ENCODE measurements at regions not wholly inside any gene's neighbourhood (a gene's known extent, or its start where the extent isn't known, plus 50 kb on each side); places are given as distances from the start of the nearest gene placed in this dataset.
A peak's percentile ranks its signal among the peaks of the same experiment; 100 is the strongest.

- no peaks in the 10 kb centered on the region for H3K27me3 ChIP-seq (ENCODE audit: insufficient read depth, low read depth)
- no peak overlapping the region for H3K27ac ChIP-seq
- H3K36me3 ChIP-seq (ENCODE audit: insufficient read depth), result no peaks in the 10 kb centered on the region
- no peak overlapping the region for H2AFZ ChIP-seq (ENCODE audit: low read depth)
- TF ChIP-seq CTCF (conservative IDR thresholded peaks at IDR 0.05; ENCODE audit: low read depth, low read length), result no peak
- H3K9ac ChIP-seq, result no peak overlapping the region
- H3K4me3 ChIP-seq (IDR thresholded peaks at IDR 0.05; ENCODE audit: insufficient read depth, low read depth, low read length), result no peak overlapping the region
- no peaks in the 10 kb centered on the region for H4K20me1 ChIP-seq (ENCODE audit: insufficient read depth)
- H3K4me2 ChIP-seq, result no peak overlapping the region
- no peaks in the 10 kb centered on the region for H3K79me2 ChIP-seq (ENCODE audit: insufficient read depth, low read depth)
- no peaks in the 10 kb centered on the region for H3K4me1 ChIP-seq (ENCODE audit: low read depth, poor library complexity, severe bottlenecking)
Observed at GRCh38 chr4:180745019-180745418, 1498.2 kb upstream of the TENM3 start.

- no peaks in the 10 kb centered on the region for H3K36me3 ChIP-seq (ENCODE audit: insufficient read depth)
- no peak for TF ChIP-seq CTCF (conservative IDR thresholded peaks at IDR 0.05; ENCODE audit: low read depth, low read length)
- no peak overlapping the region for H3K4me3 ChIP-seq (IDR thresholded peaks at IDR 0.05; ENCODE audit: insufficient read depth, low read depth, low read length)
- no peak overlapping the region for H2AFZ ChIP-seq (ENCODE audit: low read depth)
- H3K9ac ChIP-seq, result no peak overlapping the region
- H3K27ac ChIP-seq, result no peak overlapping the region
- no peaks in the 10 kb centered on the region for H3K79me2 ChIP-seq (ENCODE audit: insufficient read depth, low read depth)
- H3K27me3 ChIP-seq (ENCODE audit: insufficient read depth, low read depth), result no peaks in the 10 kb centered on the region
- H3K4me2 ChIP-seq, result no peak overlapping the region
- no peaks in the 10 kb centered on the region for H3K4me1 ChIP-seq (ENCODE audit: low read depth, poor library complexity, severe bottlenecking)
- no peaks in the 10 kb centered on the region for H4K20me1 ChIP-seq (ENCODE audit: insufficient read depth)
Observed at GRCh38 chr4:180751009-180751408, 1492.2 kb upstream of the TENM3 start.

- TF ChIP-seq CTCF (conservative IDR thresholded peaks at IDR 0.05; ENCODE audit: low read depth, low read length), result no peak
- H3K9ac ChIP-seq, result no peak overlapping the region
- H2AFZ ChIP-seq (ENCODE audit: low read depth), result no peak overlapping the region
- H3K4me2 ChIP-seq, result 0 out of 2 replicates have a peak overlapping the region, but pooled peaks have one; percentile 3
- H3K4me1 ChIP-seq (ENCODE audit: low read depth, poor library complexity, severe bottlenecking), result peaks cover 12% of the 10 kb centered on the region
- H4K20me1 ChIP-seq (ENCODE audit: insufficient read depth), result no peaks in the 10 kb centered on the region
- no peak overlapping the region for H3K27ac ChIP-seq
- no peaks in the 10 kb centered on the region for H3K36me3 ChIP-seq (ENCODE audit: insufficient read depth)
- no peak overlapping the region for H3K4me3 ChIP-seq (IDR thresholded peaks at IDR 0.05; ENCODE audit: insufficient read depth, low read depth, low read length)
- no peaks in the 10 kb centered on the region for H3K27me3 ChIP-seq (ENCODE audit: insufficient read depth, low read depth)
- no peaks in the 10 kb centered on the region for H3K79me2 ChIP-seq (ENCODE audit: insufficient read depth, low read depth)
Observed at GRCh38 chr4:180757927-180758326, 1485.3 kb upstream of the TENM3 start.

GRCh38 chr4:180766045-180766444, 1477.2 kb upstream of the TENM3 start:
- TF ChIP-seq CTCF (conservative IDR thresholded peaks at IDR 0.05; ENCODE audit: low read depth, low read length), result no peak
- Histone ChIP-seq H3K79me2 (ENCODE audit: insufficient read depth, low read depth) (no peaks in the 10 kb centered on the region), H4K20me1 (ENCODE audit: insufficient read depth) (no peaks in the 10 kb centered on the region), H2AFZ (ENCODE audit: low read depth) (no peak overlapping the region), H3K27me3 (ENCODE audit: insufficient read depth, low read depth) (no peaks in the 10 kb centered on the region), H3K27ac (no peak overlapping the region), H3K4me2 (no peak overlapping the region), H3K9ac (no peak overlapping the region), H3K4me3 (IDR thresholded peaks at IDR 0.05; ENCODE audit: insufficient read depth, low read depth, low read length) (no peak overlapping the region), H3K36me3 (ENCODE audit: insufficient read depth) (no peaks in the 10 kb centered on the region; the same call in 1 of the 2 replicates), H3K4me1 (ENCODE audit: low read depth, poor library complexity, severe bottlenecking) (no peaks in the 10 kb centered on the region)

Data from KMS-11 (cell line).